GM18907 (cell line): ENCODE measurements at regions not wholly inside any gene's neighbourhood (a gene's known extent, or its start where the extent isn't known, plus 50 kb on each side); places are given as distances from the start of the nearest gene placed in this dataset.
A peak's percentile ranks its signal among the peaks of the same experiment; 100 is the strongest.
"Not testable (repeated sequence)": the region's sequence is repeated elsewhere in the genome, so short reads cannot be mapped to it uniquely, and the experiment has no call there.

ENCODE experiments used
- ATAC-seq: cut with Tn5 transposase; IDR thresholded peaks from one replicate; pipeline ENCODE4 v1.9.1; 2021; ENCODE audit warnings: mild to moderate bottlenecking, moderate library complexity; ENCODE audit not compliant: unreplicated experiment

GRCh38 chr3:106421909-106422308, 553.1 kb upstream of the CBLB start:
- ATAC-seq: no peak

- ATAC-seq: no peak
Measured at GRCh38 chr3:106423321-106424225, 554.8 kb upstream of the CBLB start.

DNA sequence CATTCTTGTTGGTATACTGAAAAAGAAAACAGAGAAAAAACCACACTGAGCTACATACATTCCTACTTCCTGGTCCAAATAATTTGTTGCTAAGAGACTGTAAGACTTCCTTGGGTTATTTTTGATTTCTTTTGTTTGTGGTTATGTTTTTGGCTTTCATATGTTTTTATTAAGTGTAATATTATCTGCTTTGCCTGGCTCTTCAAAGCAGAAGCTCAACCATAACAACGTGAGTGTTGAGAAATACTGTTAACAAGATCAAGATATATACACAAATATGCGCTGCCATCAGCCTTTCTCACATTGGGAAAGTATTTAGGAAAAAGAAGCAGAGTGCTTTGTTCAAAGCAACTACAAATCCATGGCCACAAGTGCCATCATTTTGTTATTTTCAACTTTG, 556.2 kb upstream of the CBLB start:
- ATAC-seq: no peak

GRCh38 chr3:106425916-106426315, 557.1 kb upstream of the CBLB start:
- no peak for ATAC-seq

GRCh38 chr3:106428565-106428994, 559.8 kb upstream of the CBLB start:
- no peak for ATAC-seq

DNA sequence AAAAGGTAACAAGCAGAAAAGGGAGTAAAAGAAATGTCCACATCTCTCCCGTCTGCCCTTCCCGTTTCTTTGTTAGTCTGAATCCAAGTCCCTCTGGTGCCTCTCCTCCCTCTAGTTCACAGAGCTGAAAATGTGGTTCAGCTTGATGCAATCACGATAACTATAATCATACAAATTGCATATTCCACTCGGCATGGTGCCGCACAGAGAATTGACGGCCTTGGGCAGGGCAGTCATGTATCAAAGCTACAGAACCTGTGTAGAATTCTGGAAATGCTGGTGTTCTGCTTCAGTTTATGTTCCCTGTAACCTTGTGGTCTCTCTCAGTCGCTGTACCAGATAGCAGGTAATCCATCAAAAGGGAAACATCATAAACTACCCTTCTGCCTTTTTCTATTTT, 562.9 kb upstream of the CBLB start:
- ATAC-seq: no peak

DNA sequence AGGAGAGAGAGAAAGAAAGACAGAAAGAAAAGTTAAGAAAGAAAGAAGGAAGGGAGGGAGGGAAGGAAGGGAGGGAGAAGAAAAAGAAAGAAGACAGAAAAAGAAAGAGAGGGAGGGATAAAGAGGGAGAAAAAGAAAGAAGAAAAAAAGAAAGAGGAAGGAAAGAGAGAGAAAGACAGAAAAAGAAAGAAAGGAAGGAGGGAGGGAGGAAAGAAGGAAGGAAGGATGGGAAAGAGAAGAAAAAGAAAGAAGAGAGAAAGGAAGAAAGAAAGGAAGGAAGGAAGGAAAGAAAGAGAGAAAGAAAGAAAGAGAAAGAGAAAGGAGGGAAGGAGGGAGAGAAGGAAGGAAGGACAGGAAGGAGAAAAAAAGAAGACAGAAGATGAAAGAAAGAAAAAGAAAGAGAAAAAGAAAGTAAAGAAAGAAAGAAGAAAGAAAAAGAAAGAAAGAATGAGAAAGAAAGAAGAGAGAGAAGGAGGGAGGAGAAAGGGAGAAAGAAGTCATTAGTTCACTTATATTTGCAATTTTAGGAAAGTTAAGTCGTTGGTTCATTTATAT, 567.2 kb upstream of the CBLB start:
- no peak for ATAC-seq

GRCh38 chr3:106438887-106439286, 570.1 kb upstream of the CBLB start:
- no peak for ATAC-seq

DNA sequence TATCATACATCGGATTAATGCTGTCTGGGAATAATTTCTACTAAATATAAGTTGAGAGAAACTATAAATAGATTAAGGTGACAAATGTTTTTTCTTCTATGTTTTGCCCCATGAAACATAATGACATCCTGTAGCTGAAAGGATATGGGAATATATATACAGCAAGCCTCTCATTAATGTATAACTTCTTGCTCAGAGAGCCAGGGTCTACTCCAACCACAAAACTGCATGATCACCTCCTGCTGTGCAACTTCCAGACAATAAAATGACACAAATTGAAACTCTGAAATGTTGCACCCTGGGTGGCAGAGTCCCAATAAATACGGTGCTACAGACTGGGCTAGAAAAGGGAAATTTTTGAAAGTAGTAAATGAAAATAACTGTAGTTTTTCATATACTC, 571.9 kb upstream of the CBLB start:
- ATAC-seq: peak; percentile 79

- no peak for ATAC-seq
Measured at GRCh38 chr3:106446271-106446670, 577.5 kb upstream of the CBLB start.

DNA sequence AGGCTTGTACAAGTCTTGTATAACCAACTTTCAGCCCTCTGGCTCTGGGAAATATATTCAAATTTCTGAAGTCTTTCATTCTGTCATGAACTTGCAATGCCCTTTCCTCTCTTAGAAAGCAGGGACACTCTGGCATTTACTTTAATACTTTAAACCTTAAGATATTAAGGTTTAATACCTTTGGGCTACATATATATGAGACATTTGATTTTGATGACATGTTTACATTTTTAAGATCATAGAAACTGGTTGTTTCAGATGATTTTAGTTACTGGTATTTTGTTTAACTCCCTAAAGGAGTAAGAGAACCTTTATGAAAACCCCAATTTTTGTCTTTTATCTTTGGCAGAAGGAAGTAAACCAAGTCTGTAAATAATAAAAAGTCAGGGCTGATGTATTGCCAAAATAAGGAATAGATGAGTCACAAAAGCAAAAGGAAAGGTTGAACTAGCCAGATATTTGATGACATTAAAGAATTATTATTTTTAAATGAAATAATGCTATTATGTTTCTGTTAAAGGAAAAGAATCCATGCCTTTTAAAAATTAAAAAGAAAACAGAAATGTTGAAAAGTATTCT, 579.0 kb upstream of the CBLB start:
- ATAC-seq: no peak

- ATAC-seq: not testable (repeated sequence)
Measured at GRCh38 chr3:106448372-106448966, 579.7 kb upstream of the CBLB start.

DNA sequence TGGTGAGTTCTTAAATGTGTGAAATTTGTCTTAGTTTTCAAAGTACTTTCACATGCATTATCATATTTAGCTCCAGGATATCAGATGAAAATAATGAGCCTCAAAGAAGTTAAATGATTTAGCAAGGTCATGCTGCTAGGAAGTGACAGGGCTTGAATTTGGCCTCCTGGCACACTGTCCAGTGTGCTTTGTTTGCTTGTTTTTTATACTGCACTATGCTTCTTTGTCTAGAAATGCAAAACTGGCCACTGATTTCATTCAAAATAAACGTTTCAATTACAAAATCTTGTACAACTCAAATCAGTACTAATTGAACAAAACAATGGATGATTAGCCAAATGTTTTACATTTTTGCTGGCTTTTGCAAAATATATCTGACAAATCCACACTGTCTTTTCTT, 583.3 kb upstream of the CBLB start:
- ATAC-seq: no peak

DNA sequence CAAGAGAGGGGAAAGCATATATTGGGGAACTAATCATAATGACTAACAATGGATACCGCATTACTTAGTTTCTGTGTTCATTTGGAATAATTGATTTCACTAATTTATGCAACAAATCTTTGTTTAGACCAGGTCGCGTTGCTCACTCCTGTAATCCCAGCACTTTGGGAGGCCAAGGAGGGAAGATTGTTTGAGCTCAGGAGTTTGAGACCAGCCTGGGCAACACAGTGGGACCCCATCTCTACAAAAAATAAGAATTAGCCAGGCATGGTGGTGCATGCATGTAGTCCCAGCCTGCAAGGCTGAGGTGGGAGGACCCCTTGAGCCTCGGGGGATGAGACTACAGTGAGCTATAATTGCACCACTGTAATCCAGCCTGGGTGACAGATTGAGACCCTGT, 585.7 kb upstream of the CBLB start:
- ATAC-seq: no peak

DNA sequence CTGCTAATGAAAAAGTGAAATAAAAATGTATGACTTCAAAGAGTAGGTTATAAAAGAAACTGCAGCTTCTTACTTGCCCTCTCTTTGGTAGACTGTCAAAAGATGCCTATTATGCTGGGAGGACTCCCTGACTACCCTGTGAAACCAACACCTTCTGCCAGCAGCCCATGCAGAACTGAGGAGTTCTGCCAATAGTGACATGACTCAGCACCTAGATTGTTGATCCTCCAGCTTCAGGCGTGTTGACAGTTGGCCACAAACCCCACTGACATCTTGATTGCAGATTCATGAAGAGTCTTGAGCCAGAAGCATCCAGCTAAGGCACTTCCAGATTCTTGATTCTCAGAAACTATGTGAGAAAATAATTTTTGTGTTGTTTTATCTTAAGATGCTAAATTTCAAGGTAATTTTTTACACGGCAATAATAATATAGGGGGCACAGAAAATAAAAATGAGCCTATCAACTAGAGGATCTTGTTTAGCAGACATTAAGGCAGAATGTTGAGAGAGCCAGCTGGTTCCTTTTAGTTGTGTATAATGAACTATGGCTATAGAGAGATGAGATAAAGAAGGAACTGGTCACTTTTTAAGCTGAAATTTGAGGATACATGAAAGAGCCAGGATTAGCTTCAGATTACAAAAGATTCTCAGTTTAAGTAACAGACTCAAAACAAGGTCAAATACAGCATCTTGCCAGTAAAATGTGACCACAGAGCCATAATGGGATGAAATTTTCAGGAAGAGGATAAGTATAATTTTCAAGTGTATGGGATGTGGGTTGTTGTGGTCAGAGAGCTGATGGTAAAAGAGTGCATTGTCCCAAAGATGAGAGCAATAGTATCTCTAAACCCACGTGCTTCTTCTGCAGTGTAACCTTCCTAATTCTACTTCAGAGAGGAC, 588.7 kb upstream of the CBLB start:
- peak; percentile 99 for ATAC-seq

DNA sequence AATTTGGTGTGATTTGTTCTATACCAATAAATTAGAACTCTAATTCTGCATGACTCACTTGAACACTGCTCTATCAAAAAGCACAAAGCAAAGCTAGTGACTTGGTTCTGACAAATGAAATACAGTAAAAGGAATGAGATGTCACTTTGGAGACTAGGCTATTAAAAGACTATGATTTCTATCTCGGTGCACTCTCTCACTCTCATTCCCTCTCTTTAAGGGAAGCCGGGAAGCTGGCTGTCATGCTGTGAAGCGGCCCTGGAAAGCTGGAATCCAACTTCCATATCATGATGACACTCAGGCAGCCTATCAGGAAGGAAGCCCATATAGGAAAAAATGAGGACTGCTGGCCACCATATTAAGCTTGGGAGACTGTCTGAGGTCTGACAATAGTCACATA, 590.1 kb upstream of the CBLB start:
- no peak for ATAC-seq

- no peak for ATAC-seq
Measured at GRCh38 chr3:106466881-106467280, 598.1 kb upstream of the CBLB start.

DNA sequence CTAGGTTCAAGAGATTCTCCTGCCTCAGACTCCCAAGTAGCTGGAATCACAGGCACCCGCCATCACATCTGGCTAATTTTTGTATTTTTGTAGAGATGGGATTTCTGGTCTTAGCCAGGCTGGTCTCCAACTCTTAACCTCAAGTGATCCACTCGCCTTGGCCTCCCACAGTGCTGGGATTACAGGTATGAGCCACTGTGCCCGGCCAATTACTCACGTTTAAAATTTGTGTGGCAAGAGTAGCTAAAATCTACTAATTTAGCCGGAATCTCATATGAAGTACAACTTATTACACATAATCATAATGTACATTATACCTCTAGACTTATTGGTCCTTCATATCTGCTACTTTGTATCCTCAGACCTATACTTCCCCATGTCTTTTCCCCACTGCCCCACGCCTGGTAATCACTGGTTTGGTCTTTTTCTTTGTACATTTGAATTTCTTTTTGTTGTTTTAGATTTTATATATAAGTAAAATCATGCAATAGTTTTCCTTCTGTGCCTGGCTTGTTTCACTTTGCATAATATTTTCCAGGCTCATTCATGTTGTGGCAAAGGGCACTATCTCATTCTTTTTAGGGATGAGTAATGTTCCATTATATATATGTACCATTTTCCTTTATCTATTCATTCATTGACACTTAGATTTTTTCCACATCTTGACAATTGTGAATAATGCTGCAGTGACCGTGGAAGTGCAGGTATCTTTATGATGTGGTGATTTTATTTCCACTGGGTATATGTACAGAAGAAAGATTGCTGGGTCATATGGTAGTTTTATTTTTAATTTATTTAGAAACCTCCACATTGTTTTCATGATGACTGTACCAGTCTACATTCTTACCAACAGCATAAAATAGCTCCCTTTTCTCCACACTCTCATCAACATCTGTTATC, 605.0 kb upstream of the CBLB start:
- no peak for ATAC-seq

- ATAC-seq: no peak
Measured at GRCh38 chr3:106482451-106482850, 613.6 kb upstream of the CBLB start.

GRCh38 chr3:106485217-106485616, 616.4 kb upstream of the CBLB start:
- ATAC-seq: no peak
